Spleen (tissue), 11 donors: ENCODE measurements at regions not wholly inside any gene's neighbourhood (a gene's known extent, or its start where the extent isn't known, plus 50 kb on each side); places are given as distances from the start of the nearest gene placed in this dataset.

Source experiments
- DNase-seq: peaks from one replicate; pipeline ENCODE4 v3.0.0-alpha.2; 2020
- H3K27ac ChIP-seq, 8 donors: fragments of 200-600 bp; sonication (generic) in 7 of 8; 1 replicate in 4 of 8; 2 replicates in 4 of 8; pipeline versions ENCODE4 v1.5.0 to v1.8.0; 2016 to 2021; ENCODE audit warnings: inconsistent platforms in 4 of 8, mild to moderate bottlenecking in 4 of 8, moderate library complexity in 1 of 8
- H3K27me3 ChIP-seq, 7 donors: fragments of 200-600 bp; sonication (generic) in 6 of 7; replicated peaks in 1 of 7; 1 replicate in 4 of 7; 2 replicates in 3 of 7; pipeline versions ENCODE4 v1.5.0 to v1.8.0; 2016 to 2021; ENCODE audit warnings: inconsistent platforms in 3 of 7, mild to moderate bottlenecking in 1 of 7
- H3K36me3 ChIP-seq, 6 donors: fragments of 200-600 bp; sonication (generic) in 5 of 6; 1 replicate in 4 of 6; 2 replicates in 2 of 6; pipeline versions ENCODE4 v1.5.0 to v1.8.0; 2016 to 2021; ENCODE audit warnings: inconsistent platforms in 2 of 6
- H3K4me1 ChIP-seq, 6 donors: fragments of 200-600 bp; sonication (generic) in 5 of 6; 1 replicate in 3 of 6; 2 replicates in 3 of 6; pipeline versions ENCODE4 v1.5.0 to v1.8.0; 2016 to 2021; ENCODE audit warnings: inconsistent platforms in 3 of 6
- H3K4me3 ChIP-seq, 8 donors: fragments of 200-600 bp; sonication (generic) in 7 of 8; 1 replicate in 4 of 8; 2 replicates in 4 of 8; pipeline versions ENCODE4 v1.5.0 to v1.8.0; 2016 to 2021; ENCODE audit warnings: inconsistent platforms in 4 of 8, mild to moderate bottlenecking in 4 of 8, moderate library complexity in 2 of 8
- H3K9me3 ChIP-seq, 8 donors: fragments of 200-600 bp; sonication (generic) in 7 of 8; 1 replicate in 4 of 8; 2 replicates in 4 of 8; pipeline versions ENCODE4 v1.5.0 to v1.8.0; 2016 to 2021; ENCODE audit warnings: inconsistent platforms in 4 of 8
- CTCF ChIP-seq, 11 experiments: fragments of 200-600 bp in 7 of 11; fragments of 450-650 bp in 4 of 11; sonication (generic) in 4 of 11; IDR thresholded peaks in 8 of 11; conservative IDR thresholded peaks in 3 of 11; 1 replicate in 7 of 11; 2 replicates in 4 of 11; pipeline versions ENCODE4 v1.4.0 to v1.8.0; 2016 to 2021; ENCODE audit warnings: antibody characterized with exemption in 11 of 11, inconsistent platforms in 4 of 11, mild to moderate bottlenecking in 1 of 11
- POLR2A ChIP-seq, 3 donors: fragments of 450-650 bp; IDR thresholded peaks; one replicate each; pipeline ENCODE4 v1.5.1; 2017; ENCODE audit warnings: antibody characterized with exemption in 3 of 3, mild to moderate bottlenecking in 1 of 3
- POLR2AphosphoS5 ChIP-seq, 3 donors: sonication (generic); formaldehyde crosslinking; IDR thresholded peaks; one replicate each; pipeline ENCODE4 v1.5.1; 2017; ENCODE audit warnings: antibody characterized with exemption in 3 of 3
- WGBS, 5 donors: extraction: QIAGEN DNeasy Blood & Tissue Kit in 3 of 5; methylation state at CpG; one replicate each; pipeline versions ENCODE4 v1.1.5 to v1.1.7; 2013 to 2018; 5-methylcytosine and 5-hydroxymethylcytosine counted together
- intact Hi-C: fragments of 100-400 bp; cut with DNase I; formaldehyde crosslinking; loops from one replicate; pipeline ENCODE4 v1.15.0; 2023; ENCODE audit warnings: low total_unique reads
- donor health status: healthy with polysubstance abuse.
- donor health status: DM: no; HTN: no; CAD: no; lungs with moderate emphysema.
- donor health status: DM: no; HTN: no; CAD: no.
- donor health status: Bipolar disorder and iron deficiency.
- donor health status: healthy.
- donor health status: DM: no; HTN: no; CAD: no.
- donor health status: DM: yes; HTN: yes; CAD: no.

- no peaks in the 10 kb centered on the region for H3K27me3 ChIP-seq
- TF ChIP-seq POLR2A (IDR thresholded peaks at IDR 0.05) = no peak
- TF ChIP-seq POLR2AphosphoS5 (IDR thresholded peaks at IDR 0.05) = no peak
- TF ChIP-seq CTCF (IDR thresholded peaks at IDR 0.05 in 8 of 11, conservative IDR thresholded peaks at IDR 0.05 in 3 of 11) = no peak
- H3K36me3 ChIP-seq = no peaks in the 10 kb centered on the region
- peaks cover 0 to 11% (median 3%) of the 10 kb centered on the region in 8 donors for H3K9me3 ChIP-seq
- DNase-seq = no peak
- intact Hi-C loops = no loop called here
- no peaks in the 10 kb centered on the region for H3K4me1 ChIP-seq
- no peak overlapping the region for H3K4me3 ChIP-seq
- H3K27ac ChIP-seq = no peak overlapping the region
Measured at GRCh38 chr5:18329328-18329727, 695.1 kb downstream of the TAF11L14 start.

- Histone ChIP-seq H3K27ac (no peak overlapping the region), H3K4me3 (no peak overlapping the region), H3K9me3 (peaks cover 0 to 6% (median 0%) of the 10 kb centered on the region in 8 donors), H3K27me3 (no peaks in the 10 kb centered on the region), H3K4me1 (no peaks in the 10 kb centered on the region), H3K36me3 (no peaks in the 10 kb centered on the region)
- 52 to 93% (median 80%) methylated on average over 1 of the region's 1 CpG for WGBS, 5 donors
- no peak for DNase-seq
- no peak for TF ChIP-seq CTCF (IDR thresholded peaks at IDR 0.05 in 8 of 11, conservative IDR thresholded peaks at IDR 0.05 in 3 of 11)
- no peak for TF ChIP-seq POLR2AphosphoS5 (IDR thresholded peaks at IDR 0.05)
- no peak for TF ChIP-seq POLR2A (IDR thresholded peaks at IDR 0.05)
- intact Hi-C loops = no loop called here
Measured at GRCh38 chr5:18333841-18334240, 699.6 kb downstream of the TAF11L14 start.

GRCh38 chr5:18334949-18335348 is 700.7 kb downstream of the TAF11L14 start:
- WGBS, 5 donors = 58 to 71% (median 66%) methylated on average over 5 of the region's 5 CpGs
- peaks cover 0 to 6% (median 0%) of the 10 kb centered on the region in 8 donors for H3K9me3 ChIP-seq
- no peaks in the 10 kb centered on the region for H3K36me3 ChIP-seq
- H3K27me3 ChIP-seq = no peaks in the 10 kb centered on the region
- no peak for DNase-seq
- no peak overlapping the region for H3K4me3 ChIP-seq
- TF ChIP-seq CTCF (IDR thresholded peaks at IDR 0.05 in 8 of 11, conservative IDR thresholded peaks at IDR 0.05 in 3 of 11) (no peak), POLR2AphosphoS5 (IDR thresholded peaks at IDR 0.05) (no peak), POLR2A (IDR thresholded peaks at IDR 0.05) (no peak)
- intact Hi-C loops = no loop called here
- H3K4me1 ChIP-seq = no peaks in the 10 kb centered on the region
- no peak overlapping the region for H3K27ac ChIP-seq

GRCh38 chr5:18354828-18355227 is 720.6 kb downstream of the TAF11L14 start:
- DNase-seq = no peak
- no peaks in the 10 kb centered on the region for H3K27me3 ChIP-seq
- no peak overlapping the region for H3K4me3 ChIP-seq
- TF ChIP-seq POLR2A (IDR thresholded peaks at IDR 0.05) = no peak
- no peak for TF ChIP-seq POLR2AphosphoS5 (IDR thresholded peaks at IDR 0.05)
- TF ChIP-seq CTCF (IDR thresholded peaks at IDR 0.05 in 8 of 11, conservative IDR thresholded peaks at IDR 0.05 in 3 of 11) = no peak
- H3K27ac ChIP-seq = no peak overlapping the region
- no peaks in the 10 kb centered on the region for H3K4me1 ChIP-seq
- no peaks in the 10 kb centered on the region for H3K36me3 ChIP-seq
- H3K9me3 ChIP-seq = no peaks in the 10 kb centered on the region
- intact Hi-C loops = no loop called here
- WGBS, 5 donors = 86 to 90% (median 89%) methylated on average over 3 of the region's 3 CpGs
